ENCODE measurements at regions not wholly inside any gene's neighbourhood (a gene's known extent, or its start where the extent isn't known, plus 50 kb on each side); places are given as distances from the start of the nearest gene placed in this dataset.

DNA sequence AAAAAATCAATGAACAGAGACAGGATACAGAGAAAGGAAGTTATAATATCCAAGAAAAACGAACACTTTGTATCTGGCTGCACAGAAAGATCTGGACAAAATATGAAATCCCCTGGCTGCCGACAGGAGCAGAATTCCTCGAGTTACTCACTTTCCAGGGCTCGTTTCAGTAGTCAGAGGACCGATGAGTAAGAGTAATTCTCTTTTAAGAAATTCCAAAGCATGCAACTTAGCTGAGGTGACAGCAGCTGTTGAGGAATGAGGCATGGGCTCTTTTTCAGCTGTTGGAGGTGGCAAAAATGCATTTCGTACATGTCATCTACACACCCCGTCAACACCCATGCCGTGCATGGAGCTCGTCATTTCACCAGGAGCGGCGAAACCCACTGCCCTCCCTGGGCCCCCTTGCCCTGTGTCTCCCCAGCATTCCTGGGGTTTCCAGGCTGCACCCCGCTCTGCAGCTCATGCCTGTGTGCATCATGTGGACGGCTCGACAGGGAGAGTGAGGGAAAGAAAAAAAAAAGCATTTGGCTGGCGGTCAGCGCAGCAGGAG is 210.8 kb upstream of the SMIM21 start:
- no peak for TF ChIP-seq EZH2 (IDR thresholded peaks at IDR 0.05; ENCODE audit: low read depth)
- TF ChIP-seq, protein P1, sequence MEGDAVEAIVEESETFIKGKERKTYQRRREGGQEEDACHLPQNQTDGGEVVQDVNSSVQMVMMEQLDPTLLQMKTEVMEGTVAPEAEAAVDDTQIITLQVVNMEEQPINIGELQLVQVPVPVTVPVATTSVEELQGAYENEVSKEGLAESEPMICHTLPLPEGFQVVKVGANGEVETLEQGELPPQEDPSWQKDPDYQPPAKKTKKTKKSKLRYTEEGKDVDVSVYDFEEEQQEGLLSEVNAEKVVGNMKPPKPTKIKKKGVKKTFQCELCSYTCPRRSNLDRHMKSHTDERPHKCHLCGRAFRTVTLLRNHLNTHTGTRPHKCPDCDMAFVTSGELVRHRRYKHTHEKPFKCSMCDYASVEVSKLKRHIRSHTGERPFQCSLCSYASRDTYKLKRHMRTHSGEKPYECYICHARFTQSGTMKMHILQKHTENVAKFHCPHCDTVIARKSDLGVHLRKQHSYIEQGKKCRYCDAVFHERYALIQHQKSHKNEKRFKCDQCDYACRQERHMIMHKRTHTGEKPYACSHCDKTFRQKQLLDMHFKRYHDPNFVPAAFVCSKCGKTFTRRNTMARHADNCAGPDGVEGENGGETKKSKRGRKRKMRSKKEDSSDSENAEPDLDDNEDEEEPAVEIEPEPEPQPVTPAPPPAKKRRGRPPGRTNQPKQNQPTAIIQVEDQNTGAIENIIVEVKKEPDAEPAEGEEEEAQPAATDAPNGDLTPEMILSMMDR (conservative IDR thresholded peaks at IDR 0.05) = no peak
- Histone ChIP-seq H3K9me3 (ENCODE audit: insufficient read depth, low read depth) (no peaks in the 10 kb centered on the region), H3K4me3 (no peak overlapping the region), H3K4me2 (no peak overlapping the region), H3K27ac (no peak overlapping the region), H3K4me1 (replicated peaks; ENCODE audit: insufficient read depth) (no peaks in the 10 kb centered on the region), H3F3A (ENCODE audit: insufficient read depth, low read depth) (no peaks in the 10 kb centered on the region), H4K20me1 (ENCODE audit: insufficient read depth) (no peaks in the 10 kb centered on the region), H3K36me3 (ENCODE audit: low read depth) (no peaks in the 10 kb centered on the region), H3K79me2 (ENCODE audit: low read depth) (no peaks in the 10 kb centered on the region), H3K27me3 (ENCODE audit: insufficient read depth, low read depth) (peaks cover 47% of the 10 kb centered on the region), H2AFZ (no peak overlapping the region), H3K9me2 (ENCODE audit: insufficient read depth) (no peaks in the 10 kb centered on the region)
- no peak for DNase-seq
- intact Hi-C loops (cut with micrococcal nuclease; ENCODE audit: unreplicated experiment) = no loop called here
- ChIA-PET CTCF (no interaction called here), POLR2A (ENCODE audit: unreplicated experiment) (no interaction called here)
- no TSS peak for BruUV-seq (replicated peaks)

DNA sequence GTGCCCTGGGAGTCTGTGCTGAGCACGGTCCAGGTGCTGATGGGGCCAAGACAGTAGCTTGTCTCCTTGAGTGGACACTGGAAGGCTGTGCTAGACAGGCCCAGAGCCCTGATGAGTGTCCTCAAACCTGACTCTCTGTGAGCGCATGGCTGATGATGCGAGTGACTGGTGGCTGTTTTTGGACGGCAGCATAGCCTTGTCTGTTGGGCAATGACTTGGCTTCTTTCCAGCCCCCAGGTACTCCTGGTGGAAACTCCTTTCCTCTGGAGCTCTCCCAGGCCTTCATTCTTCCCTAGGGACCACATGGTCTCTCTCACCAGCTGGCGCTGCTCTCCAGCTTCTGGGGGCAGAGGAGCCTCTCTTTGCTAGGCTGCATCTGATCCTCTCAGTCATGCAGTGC is 207.6 kb upstream of the SMIM21 start:
- POLR2A ChIA-PET (ENCODE audit: unreplicated experiment) = no interaction called here
- DNase-seq = peak in 1 of 2 experiments; percentile 22
- no peaks in the 10 kb centered on the region for H3K36me3 ChIP-seq (ENCODE audit: low read depth)
- TF ChIP-seq EZH2 (IDR thresholded peaks at IDR 0.05; ENCODE audit: low read depth) = no peak
- TF ChIP-seq, protein P1 (conservative IDR thresholded peaks at IDR 0.05) = no peak
- H3K79me2 ChIP-seq (ENCODE audit: low read depth) = no peaks in the 10 kb centered on the region
- no peaks in the 10 kb centered on the region for H3K4me1 ChIP-seq (replicated peaks; ENCODE audit: insufficient read depth)
- H3K4me2 ChIP-seq = no peak overlapping the region
- no peak overlapping the region for H2AFZ ChIP-seq
- no peak overlapping the region for H3K4me3 ChIP-seq
- no peaks in the 10 kb centered on the region for H3F3A ChIP-seq (ENCODE audit: insufficient read depth, low read depth)
- no peaks in the 10 kb centered on the region for H3K9me2 ChIP-seq (ENCODE audit: insufficient read depth)
- no peaks in the 10 kb centered on the region for H4K20me1 ChIP-seq (ENCODE audit: insufficient read depth)
- H3K27me3 ChIP-seq (ENCODE audit: insufficient read depth, low read depth) = peaks cover 33% of the 10 kb centered on the region
- intact Hi-C loops (cut with micrococcal nuclease; ENCODE audit: unreplicated experiment) = no loop called here
- no peaks in the 10 kb centered on the region for H3K9me3 ChIP-seq (ENCODE audit: insufficient read depth, low read depth)
- no peak overlapping the region for H3K27ac ChIP-seq
- CTCF ChIA-PET = no interaction called here
- no TSS peak for BruUV-seq (replicated peaks)

DNA sequence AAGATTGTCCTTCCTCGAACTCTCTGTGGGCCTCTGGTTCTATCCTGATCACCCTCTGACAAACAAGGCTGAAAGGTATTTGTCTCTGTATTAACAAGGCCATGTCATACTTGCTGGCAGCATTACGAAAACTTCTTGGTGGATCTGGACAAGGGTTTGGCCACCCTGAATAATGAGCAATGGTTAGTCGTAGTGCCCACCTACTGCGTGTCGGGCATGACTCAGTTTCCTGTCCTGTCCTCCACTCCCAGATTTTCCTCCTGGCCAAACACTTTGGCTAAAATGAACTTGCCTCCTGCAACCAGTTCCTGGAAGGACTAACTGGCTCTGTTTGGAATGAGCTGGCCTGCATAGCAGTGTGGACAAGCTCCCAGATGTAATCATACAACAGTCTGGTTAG is 198.5 kb upstream of the SMIM21 start:
- ChIA-PET POLR2A (ENCODE audit: unreplicated experiment) (no interaction called here), CTCF (no interaction called here)
- no peaks in the 10 kb centered on the region for H3K9me3 ChIP-seq (ENCODE audit: insufficient read depth, low read depth)
- H3K27me3 ChIP-seq (ENCODE audit: insufficient read depth, low read depth) = peaks cover 33% of the 10 kb centered on the region
- no peaks in the 10 kb centered on the region for H3K4me1 ChIP-seq (replicated peaks; ENCODE audit: insufficient read depth)
- no peak overlapping the region for H3K27ac ChIP-seq
- no peaks in the 10 kb centered on the region for H4K20me1 ChIP-seq (ENCODE audit: insufficient read depth)
- intact Hi-C loops (cut with micrococcal nuclease; ENCODE audit: unreplicated experiment) = no loop called here
- TF ChIP-seq, protein P1 (conservative IDR thresholded peaks at IDR 0.05) = no peak
- no peak for TF ChIP-seq EZH2 (IDR thresholded peaks at IDR 0.05; ENCODE audit: low read depth)
- no peak overlapping the region for H2AFZ ChIP-seq
- peak in 1 of 2 experiments; percentile 28 for DNase-seq
- H3K4me3 ChIP-seq = no peak overlapping the region
- no TSS peak for BruUV-seq (replicated peaks)
- H3F3A ChIP-seq (ENCODE audit: insufficient read depth, low read depth) = no peaks in the 10 kb centered on the region
- H3K79me2 ChIP-seq (ENCODE audit: low read depth) = no peaks in the 10 kb centered on the region
- H3K36me3 ChIP-seq (ENCODE audit: low read depth) = no peaks in the 10 kb centered on the region
- H3K9me2 ChIP-seq (ENCODE audit: insufficient read depth) = no peaks in the 10 kb centered on the region
- H3K4me2 ChIP-seq = no peak overlapping the region
